ENCODE measurements at regions not wholly inside any gene's neighbourhood (a gene's known extent, or its start where the extent isn't known, plus 50 kb on each side); places are given as distances from the start of the nearest gene placed in this dataset.
A peak's percentile ranks its signal among the peaks of the same experiment; 100 is the strongest.

DNA sequence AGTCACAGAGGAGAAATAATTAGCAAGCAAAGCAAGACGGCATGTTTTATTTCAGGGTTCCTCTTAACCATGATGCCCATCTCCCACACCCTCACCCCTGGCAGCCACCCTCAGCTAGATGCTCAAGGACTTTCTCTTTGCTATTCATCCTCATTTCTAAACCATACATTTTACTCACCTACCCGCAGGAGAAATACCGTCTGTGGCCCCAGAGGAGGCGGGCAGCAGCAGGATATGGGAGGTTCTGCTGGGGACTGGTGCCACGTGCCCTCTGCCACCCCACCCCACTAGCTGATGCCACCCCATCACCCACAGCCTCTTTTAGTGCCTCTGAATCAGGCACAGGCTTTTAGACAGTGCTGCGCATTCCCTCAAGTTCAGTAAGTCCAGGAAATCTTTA lies 168.7 kb upstream of the ITGB1 start:
- DNase-seq, result no peak

DNA sequence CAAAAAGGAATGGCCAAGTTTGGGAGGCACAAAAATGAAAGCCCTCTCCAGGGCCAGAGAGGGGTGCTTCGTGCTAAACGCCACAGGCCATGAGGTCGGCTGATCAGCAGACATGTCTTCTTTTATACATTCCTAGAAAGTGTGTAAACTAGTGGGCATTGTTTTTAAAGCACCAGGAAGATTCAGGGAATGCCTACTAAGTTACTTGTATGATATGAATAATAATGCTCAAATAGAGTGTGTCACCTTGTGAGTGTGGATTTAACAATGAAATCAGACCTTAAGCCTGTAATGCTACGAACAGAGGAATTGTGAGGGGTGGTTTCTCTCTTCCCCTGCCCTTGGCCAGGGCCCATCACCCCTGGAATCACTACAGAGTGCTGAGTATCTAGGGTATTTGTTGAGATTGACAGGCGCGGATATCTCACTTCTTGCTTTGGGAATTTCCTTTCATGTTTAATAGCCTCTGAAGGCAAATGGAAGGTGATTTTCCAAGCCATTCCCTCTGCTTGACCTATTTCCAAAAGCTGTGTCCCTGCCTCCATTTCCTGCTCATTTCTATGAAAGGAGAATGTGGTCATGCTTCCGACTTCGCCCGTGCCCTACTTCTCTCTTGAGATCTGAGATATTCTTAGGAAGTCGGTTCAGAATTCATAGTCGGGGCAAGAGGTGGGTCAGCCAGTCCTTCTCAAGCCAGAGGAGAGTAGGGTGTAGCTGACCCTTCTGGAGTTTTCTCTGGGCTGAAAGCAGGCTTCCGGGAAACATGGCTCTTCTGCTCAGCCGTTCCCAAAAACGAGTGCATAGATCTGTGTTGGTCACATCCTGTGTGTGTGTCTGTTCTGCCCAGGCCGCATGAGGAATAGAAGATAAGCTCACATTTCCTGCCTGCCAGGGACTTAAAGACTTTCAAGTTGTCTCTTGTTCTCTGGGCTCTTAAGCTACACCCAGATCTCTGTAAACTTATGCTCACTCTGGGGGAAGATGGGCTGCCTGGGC lies 167.8 kb upstream of the ITGB1 start:
- DNase-seq, result no peak

DNA sequence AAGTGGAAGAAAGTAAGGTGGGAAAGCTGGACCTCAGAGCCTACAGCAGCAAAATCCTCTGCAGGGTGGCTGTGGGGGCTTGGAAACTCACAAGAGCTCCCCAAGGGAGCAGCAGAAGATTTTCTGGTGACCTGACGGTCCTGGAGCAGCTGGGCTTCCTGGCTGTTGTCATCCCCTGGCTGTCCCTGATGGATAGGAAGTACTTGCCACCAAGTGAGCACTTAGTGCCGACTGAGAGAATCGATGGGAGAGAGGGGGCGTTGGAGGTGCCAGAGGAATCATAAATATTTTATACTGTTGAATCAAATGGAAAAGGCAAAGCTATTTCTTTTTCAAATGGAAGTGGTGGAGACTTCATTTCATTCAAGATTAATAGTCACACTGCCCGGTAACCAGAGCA lies 167.1 kb upstream of the ITGB1 start:
- no peak for DNase-seq

DNA sequence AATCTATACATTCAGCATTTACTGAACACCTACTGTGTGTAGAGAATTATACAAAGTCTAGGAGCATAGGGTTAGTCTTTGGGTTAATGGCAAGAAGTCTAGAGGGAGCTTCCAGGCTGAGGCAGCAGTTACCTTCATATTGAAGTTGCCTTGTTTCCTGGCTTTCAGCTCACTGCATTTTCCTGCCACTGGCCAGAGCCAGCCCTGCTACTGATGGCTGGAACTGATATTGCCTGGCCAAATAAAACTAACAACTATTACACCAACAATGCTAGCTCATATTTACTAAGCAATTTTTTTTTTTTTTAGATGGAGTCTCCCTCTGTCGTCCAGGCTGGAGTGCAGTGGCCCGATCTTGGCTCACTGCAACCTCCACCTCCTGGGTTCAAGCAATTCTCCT lies 165.7 kb upstream of the ITGB1 start:
- no peak for DNase-seq

DNA sequence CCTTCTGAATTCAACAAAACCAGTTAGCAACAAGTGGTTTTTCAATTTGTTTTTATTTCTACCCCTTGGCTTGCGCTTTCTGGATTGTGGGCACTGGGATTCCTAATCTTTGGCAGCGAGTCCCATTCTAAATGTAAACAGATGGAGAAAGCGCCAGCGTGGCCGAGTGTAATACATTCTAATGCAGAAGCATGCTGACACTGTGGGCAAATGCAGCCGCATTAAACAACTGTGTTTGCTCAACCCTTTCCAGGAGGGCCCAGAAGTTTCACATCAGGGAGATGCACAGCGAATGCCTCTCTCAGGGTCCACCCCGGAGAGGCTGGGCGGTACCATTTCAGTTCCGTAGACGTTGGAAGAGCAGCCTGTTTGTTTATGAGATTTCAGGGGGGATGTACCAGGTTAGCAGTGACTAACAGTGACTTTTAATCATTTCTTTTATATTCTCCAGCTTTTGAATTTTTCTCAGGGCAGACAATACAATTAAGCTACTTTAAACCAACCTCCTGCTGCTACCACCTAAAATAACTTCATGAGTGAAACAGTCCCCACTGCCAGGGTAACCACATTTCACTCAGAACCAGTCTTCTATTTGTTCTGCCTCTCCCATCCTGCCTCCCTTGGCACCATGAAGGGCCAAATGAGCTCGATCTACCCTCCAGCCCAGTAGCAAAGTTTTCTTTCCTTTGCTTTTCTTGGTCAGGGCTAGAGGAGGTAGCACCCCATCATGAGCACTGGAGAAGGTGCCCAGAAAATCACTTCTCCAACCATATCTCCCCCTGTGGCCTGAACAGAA lies 164.2 kb upstream of the ITGB1 start:
- no peak for DNase-seq

DNA sequence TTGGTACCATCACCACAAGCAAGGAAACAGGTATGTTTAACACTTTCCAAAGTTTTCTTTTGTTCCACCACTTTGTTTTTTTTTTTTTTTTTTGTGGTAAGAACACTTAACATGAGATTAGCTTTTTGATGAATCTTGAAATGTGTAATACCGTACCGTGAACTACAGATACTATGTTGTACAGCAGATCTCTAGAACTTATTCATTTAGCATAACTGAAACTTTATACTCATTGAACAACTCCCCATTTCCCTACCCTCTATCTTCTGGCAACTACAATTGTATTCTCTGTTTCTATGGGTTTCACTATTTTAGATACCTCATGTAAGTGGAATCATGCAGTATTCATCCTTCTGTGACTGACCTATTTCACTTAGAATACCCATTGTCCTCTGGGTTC lies 162.7 kb upstream of the ITGB1 start:
- DNase-seq, result no peak

DNA sequence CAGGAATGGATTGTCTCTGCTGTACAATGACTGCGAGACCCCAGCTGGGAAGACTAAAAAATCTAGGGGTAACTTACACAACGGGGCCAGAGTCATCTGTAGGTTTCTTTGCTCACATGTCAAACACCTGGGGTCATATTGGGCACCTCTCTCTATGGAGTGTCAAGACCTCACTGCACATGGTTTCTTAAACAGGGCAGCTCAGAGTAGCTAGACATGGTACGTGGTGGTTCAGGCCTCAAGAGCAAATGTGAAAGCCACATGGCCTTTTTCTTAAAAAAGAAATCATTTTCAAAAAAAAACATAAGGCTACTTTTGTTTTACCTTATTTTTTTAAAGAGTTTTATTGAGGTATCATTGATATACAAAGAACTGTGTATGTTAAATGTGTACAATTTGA lies 162.2 kb upstream of the ITGB1 start:
- DNase-seq, result no peak

DNA sequence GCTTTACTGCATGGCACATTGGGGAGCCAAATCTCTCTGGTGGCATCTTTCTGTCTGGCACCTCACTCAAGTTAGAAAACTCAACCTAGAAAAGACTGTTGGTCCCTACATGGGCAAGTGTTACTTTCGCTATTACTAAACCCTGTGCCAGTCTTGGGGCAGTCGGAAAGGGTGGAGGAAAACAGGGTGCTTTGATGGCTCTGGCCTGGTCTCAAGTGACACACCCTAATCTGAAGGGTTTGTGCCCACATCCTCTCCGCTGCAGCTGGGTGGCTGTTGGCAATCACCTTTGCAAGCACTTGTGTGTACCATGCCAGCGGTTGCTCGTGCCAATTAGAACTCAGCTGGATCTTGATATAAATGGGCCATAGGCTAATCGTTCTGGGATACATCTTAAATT lies 159.8 kb upstream of the ITGB1 start:
- DNase-seq, result no peak

DNA sequence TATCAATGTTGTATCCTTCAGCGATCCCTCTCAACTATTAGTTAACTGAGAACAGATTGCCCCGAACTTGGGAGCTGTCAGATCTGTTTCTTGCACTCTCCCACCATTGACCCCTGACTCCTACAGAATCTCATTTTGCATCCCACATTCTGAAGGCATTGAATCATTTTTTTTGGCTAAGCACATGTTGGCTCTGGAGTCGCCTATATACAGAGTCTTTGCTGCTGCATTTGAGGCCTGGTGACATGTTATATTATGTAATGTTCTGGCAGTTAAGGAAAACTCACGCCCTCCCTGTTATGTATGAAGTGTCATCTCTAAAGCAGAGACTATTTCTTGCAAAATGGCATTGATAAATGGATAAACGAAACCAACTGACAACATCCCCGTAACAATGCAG lies 159.2 kb upstream of the ITGB1 start:
- DNase-seq, result no peak

DNA sequence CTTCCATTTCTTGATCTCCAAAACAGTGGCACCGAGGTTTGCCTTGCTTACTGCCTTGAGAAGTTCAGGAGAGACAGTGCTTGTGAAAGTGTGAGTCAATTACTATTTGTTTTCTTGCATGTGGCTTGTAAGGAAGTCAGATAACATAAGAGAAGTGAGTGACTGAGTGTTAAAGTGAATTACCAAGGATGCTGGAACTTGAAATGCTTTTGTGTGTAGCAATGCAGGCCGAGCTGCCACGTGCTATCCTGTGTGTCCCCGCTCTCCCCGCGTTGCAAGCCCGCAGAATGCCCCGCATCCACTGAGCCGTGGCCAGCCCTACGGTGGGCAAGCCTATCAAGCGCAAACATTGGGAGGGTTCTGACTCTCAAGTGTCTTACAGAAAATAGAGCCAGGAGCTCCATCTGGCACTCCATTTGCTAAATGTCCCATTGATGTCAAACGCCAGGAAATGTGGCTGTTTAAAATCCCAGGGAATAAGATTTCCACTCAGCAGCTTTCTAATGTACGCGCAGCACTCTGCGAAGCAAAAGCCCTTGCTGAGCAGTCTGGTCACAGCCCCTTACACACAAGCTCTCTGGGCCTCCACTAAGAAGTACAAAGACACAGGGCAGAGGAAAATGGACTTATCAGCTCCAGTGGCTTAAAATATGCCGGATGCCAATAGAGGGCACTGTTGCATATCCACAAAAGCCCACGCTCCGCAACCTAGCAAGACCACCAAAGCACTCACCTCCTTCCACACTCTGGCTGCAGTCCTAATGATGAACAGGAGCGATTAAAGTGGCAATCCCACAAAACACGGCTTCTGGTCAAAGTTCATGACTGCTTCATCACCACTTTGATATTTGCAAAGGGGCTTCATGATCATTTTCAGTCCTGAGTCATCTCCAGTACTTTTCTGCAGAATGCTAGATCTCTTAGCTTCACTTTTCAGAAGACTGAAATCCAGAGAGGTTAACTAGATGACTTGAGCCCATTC lies 158.0 kb upstream of the ITGB1 start:
- peak; percentile 2 for DNase-seq

DNA sequence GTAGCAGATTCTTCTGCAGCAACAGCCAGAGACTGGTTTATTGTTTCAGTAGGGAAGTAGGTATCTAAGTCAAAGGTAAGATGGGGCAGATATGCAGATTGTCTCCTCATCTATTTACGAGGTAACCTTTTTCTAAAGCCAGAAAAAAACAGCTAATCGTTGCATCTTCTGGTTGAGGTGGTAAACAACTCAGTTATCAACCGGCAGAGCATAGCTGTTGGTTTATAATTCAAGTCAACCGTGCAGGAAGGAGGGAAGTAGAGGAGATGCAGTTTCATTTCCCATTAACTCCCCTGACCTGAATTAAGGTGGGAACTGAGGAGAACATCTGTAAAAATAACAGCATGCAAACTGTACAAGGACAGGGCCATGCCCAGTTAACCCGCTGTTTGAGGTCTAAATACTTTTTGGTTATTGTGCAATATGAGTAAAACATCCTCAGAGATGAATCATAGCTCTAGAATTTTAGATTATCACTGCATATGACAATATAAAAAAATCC lies 156.5 kb upstream of the ITGB1 start:
- no peak for DNase-seq

DNA sequence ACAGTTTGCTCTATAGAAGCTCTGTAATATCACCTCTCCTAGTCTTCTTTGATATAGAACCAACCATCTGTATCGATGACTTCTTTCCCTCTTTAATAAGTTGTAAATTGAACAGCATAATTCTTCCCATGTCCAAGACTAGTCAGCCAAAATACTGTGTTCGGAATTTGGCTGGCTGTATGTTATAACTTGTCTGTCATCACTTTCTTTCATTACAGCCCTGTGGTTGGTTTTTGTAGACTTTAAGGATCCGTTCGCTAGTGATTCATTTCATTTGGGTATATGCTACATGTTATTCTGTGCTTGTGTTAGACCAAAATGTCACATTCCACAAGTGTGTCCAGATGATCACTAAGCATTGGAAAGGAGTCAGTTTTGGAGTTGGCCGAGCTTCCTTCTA lies 155.4 kb upstream of the ITGB1 start:
- no peak for DNase-seq

DNA sequence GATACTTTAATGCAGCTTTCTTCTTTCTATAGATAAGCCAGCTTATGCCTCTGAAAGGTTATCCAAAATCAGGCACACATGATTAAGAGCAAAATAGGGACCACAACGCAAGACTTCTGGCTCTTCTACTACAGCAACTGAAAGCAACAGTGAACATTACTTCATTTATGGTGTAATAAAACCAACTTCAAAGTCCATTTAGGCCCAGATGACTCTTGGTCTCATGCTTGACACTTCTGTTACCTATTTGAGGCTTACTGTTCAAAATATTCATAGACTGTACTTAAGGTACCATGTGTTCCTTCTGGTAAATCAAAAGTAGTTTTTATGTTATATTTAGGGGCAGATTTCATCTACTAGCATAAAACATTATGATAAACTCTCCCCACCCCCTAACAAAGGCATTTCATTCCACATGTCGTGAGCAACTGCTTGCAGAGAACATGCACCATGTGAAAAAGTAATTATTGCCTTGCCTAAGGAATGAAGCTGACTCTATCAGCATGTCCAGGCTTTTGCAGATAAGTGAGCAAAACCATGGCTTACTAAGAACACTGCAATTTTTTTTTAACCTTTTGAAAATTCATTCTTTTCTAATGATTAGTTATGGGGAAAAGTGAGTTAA lies 154.9 kb upstream of the ITGB1 start:
- DNase-seq, result no peak

DNA sequence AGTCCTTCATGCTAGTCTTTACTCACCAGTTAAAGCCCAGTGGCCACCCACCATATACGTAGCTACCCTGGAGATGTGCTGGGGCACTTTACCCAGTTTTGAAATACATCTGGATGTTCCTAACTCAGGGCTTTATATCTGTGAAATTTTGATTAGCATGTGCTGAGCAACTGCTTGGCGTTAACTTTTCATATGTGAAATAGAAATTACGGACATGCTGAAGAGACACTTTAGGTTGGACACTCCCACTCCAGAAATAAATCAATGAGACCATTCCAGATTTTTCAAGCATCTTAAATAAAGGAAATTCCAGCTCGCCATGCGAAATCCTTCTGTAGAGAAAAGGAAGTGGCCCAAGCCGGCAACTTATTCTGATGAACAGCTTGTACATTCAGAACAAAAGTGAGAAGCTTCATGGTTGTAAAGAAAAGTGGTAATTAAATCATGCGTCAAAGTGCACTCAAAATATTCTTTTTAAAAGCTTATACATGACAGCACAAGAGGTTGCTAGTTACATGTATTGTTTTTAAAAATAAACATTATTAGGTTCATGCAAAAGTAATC lies 153.5 kb upstream of the ITGB1 start:
- no peak for DNase-seq

DNA sequence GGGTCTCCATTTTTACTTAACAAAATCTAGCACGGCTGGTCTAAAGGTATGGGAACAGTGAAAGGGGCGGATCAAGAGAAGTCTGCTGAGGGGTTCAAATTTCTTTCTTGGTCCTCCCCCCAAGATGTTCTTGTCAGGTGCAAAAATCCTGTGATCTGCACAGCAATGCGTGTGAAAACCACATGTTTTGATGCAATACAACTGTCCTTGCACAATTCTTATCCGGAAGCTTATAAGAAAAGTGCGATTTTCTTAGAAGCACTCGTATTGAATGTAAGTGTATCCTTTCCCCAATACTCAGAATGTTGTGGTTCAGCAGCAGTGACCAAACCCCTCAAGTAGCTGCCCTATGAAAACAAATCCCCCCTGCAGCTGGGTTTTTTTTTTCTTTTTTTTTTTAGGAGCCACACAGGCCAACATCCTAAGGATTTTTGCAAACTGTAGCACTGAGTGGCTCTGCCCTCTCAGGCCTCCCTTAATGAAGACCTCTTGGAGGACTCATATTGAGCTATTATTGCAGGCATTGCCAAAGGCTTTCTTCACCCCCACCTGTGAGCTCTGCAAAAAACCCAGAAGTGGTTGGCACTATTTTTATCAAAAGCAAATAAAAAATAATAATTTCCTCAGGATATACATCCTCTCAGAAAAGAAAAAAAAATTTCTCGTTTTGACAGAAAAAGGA lies 151.9 kb upstream of the ITGB1 start:
- DNase-seq, result no peak

DNA sequence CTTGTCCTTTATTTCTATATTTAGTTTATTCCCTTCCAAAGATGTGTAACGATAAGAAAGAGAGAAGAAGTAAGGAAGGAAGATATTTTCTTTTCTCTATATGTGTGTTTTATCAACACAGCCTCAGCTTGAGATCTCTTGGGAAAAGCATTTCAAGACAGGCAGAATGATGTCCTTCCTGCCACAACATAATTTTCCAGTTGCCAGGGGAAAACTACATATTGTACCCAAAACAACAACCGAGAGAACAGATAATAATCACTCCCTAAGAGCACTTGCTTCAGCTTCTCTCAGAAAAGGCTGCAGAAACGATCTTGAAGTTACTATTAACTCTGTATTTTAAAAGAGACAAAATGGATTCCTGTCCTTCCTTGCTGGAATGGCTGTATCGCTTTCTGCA lies 151.4 kb upstream of the ITGB1 start:
- DNase-seq, result no peak

DNA sequence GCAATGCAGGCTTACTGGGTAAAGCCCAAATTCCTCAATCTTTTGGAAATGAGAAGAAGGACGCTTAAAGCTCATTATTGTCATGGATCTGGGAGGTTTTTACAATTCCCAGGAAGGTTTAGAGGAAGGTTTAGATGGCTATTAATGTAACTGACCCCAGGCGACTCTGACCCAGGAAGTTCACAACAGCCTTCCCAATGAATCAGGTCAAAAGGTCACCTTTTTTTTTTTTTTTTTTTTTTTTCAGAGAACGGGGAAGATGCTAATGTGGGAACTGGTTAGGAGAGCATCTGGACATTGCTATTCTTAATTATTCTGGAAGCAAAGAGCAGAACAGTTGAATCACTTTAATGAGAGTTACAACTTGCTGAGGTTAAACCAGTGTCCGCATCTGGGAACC lies 149.9 kb upstream of the ITGB1 start:
- no peak for DNase-seq

DNA sequence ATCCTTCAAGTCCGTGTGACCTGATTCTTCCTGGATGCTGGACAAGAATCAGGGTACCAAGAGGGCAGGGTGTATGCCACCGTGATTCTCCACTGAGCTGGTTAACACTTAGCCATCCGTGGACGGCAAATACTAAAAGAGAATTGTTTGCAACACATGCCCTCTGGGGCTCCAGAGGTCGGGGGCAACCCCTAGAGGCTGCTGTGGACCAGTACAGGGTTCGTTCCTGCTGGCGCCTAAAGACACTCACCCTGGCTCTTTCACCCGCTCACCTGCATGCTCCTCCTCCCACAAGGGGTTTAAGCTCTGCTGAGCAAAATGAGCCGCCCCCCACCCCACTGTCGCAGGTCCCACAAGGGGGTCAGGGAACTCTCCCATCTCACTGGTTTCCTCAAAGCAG lies 148.7 kb upstream of the ITGB1 start:
- no peak for DNase-seq

DNA sequence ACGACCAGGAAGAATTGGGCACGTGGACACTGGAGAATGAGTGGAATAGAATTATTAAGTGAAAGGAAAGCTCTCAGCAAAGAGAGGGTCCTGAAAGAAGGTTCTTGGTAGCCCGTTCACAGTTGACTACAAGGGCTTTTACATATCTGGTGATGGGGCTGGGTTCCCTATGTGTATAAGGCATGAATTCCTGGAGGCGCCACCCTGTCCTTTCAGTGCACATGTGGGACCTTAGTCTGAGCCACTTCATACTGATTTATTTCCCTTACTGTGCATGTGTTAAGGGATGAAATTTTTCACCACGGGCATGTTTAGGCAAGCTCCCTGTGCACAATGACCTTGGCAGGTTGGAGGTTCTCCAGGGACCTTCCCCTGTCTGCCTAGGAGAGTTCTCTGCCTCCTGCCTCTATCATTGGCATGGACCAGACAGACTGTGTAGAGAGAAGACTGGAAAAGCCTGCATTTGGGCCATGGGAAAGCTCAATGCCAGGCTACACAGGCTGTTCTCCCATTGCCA lies 145.9 kb upstream of the ITGB1 start:
- DNase-seq, result no peak

DNA sequence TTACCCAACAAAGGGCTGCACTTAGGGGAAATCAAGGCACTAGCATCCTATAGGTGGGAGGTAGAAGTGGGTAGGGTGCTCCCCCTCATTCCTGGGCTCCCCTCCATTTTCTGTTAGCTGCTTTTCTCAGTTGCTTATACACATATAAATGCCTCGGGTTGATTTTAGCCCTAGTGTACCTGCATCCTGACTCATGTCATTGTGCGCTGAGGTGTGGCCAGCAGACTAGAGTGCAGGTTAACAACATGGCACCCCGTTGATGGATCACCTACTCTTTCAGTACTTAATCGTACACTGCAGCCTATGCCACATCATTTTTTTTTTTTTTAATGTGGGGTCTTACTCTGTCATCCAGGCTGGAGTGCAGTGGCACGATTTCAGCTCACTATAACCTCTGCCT lies 144.0 kb upstream of the ITGB1 start:
- no peak for DNase-seq

DNA sequence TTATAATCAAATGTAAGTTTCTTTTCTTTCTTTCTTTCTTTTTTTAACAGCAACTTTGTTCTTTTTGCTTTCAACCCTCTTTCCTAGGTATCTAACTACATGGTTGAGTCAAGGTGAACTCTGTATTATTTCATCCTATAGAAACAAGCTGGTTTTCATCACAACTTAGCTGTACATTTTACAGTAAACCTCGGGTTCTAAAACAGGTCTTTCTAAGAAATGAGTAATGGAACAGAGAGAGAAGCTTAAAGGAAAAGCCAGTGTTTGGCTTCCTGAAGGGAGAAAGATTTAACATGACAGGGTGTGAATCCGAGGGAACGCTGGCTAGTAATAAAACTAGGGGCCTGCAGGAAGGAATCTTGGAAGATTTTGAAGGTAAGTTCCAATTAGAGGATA lies 143.4 kb upstream of the ITGB1 start:
- DNase-seq, result no peak

Data from NCI-H1105 treated with DMSO at 0.1 percent for 48 hours (cell line).